ENCODE measurements at regions not wholly inside any gene's neighbourhood (a gene's known extent, or its start where the extent isn't known, plus 50 kb on each side); places are given as distances from the start of the nearest gene placed in this dataset.

GRCh38 chr2:198321522-198322088 lies 517.2 kb downstream of the PLCL1 start:
- TF ChIP-seq POLR2A (IDR thresholded peaks at IDR 0.05): no peak
- no peak for TF ChIP-seq CTCF (IDR thresholded peaks at IDR 0.05)

Measured in suprapubic skin (tissue), 3 donors.